ENCODE measurements at regions not wholly inside any gene's neighbourhood (a gene's known extent, or its start where the extent isn't known, plus 50 kb on each side); places are given as distances from the start of the nearest gene placed in this dataset.

DNA sequence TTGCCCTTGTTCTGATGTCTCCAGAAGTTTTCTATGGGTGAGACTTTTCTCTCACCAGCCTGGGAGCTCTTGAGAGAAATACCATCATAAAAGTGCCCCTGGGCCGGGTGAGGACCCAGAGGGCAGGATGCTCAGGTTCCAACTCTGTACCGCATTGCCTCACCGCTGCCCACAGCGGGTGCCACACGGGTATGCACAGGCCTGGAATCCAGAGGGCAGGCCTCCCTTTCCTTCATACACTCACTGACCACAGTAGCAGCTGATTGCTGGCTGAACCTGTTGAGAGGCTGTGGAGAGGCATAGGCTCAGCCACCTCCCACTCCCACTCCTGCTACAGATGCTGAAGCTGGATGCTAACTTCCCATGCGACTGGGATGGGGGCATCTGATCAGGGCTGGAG is 293.8 kb downstream of the CYP26B1 start:
- DNase-seq (ENCODE audit: low read depth): no peak
- in situ Hi-C loops (cut with HindIII; ENCODE audit: low sequenced_read_pairs): no loop called here
- no peak for TF ChIP-seq CTCF (IDR thresholded peaks at IDR 0.05; ENCODE audit: low read depth, low read length, missing control alignments)
- H3K4me3 ChIP-seq (ENCODE audit: low read depth, low read length): no peak overlapping the region

DNA sequence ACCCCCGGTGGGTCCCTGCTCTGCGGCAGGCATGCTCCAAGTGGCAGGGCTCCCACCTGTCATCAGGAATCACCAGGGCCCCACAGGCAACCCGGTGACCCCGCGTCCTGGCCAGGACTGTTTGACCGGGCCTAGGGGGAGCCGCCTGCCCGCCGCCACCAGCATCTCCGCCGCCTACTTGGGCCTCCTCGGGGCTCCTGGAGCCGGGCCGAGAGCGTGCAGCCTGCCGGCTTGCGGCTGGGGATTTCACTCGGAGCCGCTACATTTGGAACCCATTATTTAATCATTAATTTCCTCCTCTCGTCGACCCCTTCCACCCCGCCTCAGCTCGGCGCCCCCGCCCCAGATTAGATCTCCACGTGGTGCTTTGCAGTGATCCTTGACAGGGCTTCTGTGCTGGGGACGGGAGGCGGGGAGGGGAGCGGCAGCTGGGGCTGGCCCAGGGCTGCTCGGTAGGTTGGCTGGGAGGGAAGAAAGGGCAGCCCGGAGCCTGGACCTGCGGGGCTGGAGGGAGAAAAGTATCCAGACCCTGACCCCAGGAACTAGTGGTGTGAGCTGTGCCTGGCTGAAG is 295.4 kb downstream of the CYP26B1 start:
- in situ Hi-C loops (cut with HindIII; ENCODE audit: low sequenced_read_pairs): no loop called here
- no peak for DNase-seq (ENCODE audit: low read depth)
- TF ChIP-seq CTCF (IDR thresholded peaks at IDR 0.05; ENCODE audit: low read depth, low read length, missing control alignments): no peak

GRCh38 chr2:71851094-71851750 is 296.4 kb downstream of the CYP26B1 start:
- TF ChIP-seq CTCF (IDR thresholded peaks at IDR 0.05; ENCODE audit: low read depth, low read length, missing control alignments): no peak
- H3K4me3 ChIP-seq (ENCODE audit: low read depth, low read length): no peak overlapping the region
- no peak for DNase-seq (ENCODE audit: low read depth)
- in situ Hi-C loops (cut with HindIII; ENCODE audit: low sequenced_read_pairs): no loop called here

More for the DNA sequence above, 295.4 kb downstream of the CYP26B1 start:
- H3K4me3 ChIP-seq (ENCODE audit: low read depth, low read length): no peak overlapping the region

DNA sequence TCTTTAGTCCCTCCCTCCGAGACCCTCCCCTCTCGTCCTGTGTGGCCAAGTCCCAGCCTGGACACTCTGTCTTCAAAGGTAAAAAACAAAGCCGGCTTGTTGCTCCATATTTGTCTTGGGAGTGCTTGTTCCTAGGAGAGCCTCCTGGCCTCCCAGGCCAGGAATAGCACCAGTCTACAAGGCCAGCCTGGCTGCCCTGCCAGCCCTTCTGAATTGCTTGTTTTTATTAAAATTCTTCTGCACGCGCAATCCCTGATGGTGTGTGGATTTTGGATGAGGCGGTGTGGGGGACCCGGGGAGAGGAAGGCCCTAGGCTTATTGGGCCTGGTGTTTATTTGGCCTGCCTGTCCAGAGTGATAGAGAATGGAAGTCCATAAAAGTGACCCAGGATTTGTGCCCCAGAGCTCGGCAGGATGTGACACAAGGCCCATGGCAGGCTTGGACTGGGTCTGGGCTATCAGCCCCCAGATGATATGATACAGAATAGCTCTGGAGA is 297.3 kb downstream of the CYP26B1 start:
- TF ChIP-seq CTCF (IDR thresholded peaks at IDR 0.05; ENCODE audit: low read depth, low read length, missing control alignments): no peak
- in situ Hi-C loops (cut with HindIII; ENCODE audit: low sequenced_read_pairs): no loop called here
- no peak overlapping the region for H3K4me3 ChIP-seq (ENCODE audit: low read depth, low read length)
- no peak for DNase-seq (ENCODE audit: low read depth)

DNA sequence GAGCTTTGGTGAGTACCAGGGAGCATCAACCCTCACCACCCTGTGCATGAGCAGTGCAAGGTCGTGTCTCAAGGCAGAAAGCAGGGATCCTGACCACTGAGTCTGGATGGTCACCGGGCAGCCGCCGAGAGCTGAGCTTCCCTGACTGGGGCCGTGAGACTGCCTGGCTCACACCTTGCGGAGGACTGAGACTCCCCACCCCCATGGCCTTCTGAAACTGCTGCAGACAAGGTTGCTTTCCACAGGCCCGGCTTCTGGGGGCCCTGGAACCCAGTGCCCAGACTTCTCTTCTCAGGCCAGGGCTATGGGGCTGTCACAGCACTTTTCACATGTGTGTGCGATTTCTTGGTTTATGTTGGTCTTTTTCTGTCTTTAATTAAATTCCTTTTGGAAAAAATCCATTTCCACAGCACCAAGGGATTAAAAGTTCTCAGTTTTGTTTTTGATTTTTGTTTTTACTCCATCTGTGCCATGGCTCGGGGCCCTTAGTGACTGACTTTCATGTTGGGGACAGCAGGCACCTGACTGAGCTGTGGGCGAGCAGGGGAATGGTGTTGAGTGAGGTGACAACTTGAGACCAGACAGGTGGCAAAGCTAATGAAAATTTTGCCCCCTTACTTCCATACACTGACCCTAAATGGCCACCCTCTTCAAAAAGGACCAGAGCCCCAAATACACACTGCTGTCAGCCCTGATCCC is 297.9 kb downstream of the CYP26B1 start:
- no peak overlapping the region for H3K4me3 ChIP-seq (ENCODE audit: low read depth, low read length)
- DNase-seq (ENCODE audit: low read depth): no peak
- in situ Hi-C loops (cut with HindIII; ENCODE audit: low sequenced_read_pairs): no loop called here
- TF ChIP-seq CTCF (IDR thresholded peaks at IDR 0.05; ENCODE audit: low read depth, low read length, missing control alignments): no peak

GRCh38 chr2:71849111-71849510 is 298.6 kb downstream of the CYP26B1 start:
- no peak for DNase-seq (ENCODE audit: low read depth)
- in situ Hi-C loops (cut with HindIII; ENCODE audit: low sequenced_read_pairs): no loop called here
- TF ChIP-seq CTCF (IDR thresholded peaks at IDR 0.05; ENCODE audit: low read depth, low read length, missing control alignments): no peak
- H3K4me3 ChIP-seq (ENCODE audit: low read depth, low read length): no peak overlapping the region
